ENCODE measurements at regions not wholly inside any gene's neighbourhood (a gene's known extent, or its start where the extent isn't known, plus 50 kb on each side); places are given as distances from the start of the nearest gene placed in this dataset.

DNA sequence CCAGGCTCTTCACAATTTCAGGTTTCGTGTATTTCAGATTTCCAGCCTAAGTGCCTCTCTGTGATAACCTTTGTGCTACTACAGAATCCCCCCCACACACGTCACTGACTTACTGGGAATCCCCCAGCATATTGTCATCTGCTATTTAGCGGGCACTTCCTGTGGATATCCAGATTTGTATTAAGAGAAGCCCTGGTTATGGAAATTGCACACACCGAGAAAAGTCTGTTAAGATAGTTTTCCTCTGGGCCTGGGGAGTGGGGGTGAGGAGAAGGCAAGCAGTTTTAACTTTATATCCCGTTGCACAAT, 269.9 kb downstream of the MED10 start:
- ATAC-seq (no peak), DNase-seq (ENCODE audit: low spot score) (no peak)
- Mint-ChIP-seq H3K9me3 (0 out of 2 replicates have a peak, but pooled peaks cover 1% of the 10 kb centered on the region), H3K36me3 (no peaks in the 10 kb centered on the region), H3K27ac (no peak overlapping the region), H3K4me1 (peaks cover 9% of the 10 kb centered on the region), H3K4me3 (no peak overlapping the region), H3K27me3 (ENCODE audit: low read depth) (no peaks in the 10 kb centered on the region)
- POLR2A ChIA-PET: no interaction called here
- CTCF ChIA-PET: no interaction called here
- no peak for TF ChIP-seq SMAD4 (CRISPR knock-in tag; IDR thresholded peaks at IDR 0.05)
- no peak for TF ChIP-seq TP53 (CRISPR knock-in tag; IDR thresholded peaks at IDR 0.05)
- TF ChIP-seq HMGXB4 (CRISPR knock-in tag; IDR thresholded peaks at IDR 0.05): no peak
- TF ChIP-seq, protein P1, sequence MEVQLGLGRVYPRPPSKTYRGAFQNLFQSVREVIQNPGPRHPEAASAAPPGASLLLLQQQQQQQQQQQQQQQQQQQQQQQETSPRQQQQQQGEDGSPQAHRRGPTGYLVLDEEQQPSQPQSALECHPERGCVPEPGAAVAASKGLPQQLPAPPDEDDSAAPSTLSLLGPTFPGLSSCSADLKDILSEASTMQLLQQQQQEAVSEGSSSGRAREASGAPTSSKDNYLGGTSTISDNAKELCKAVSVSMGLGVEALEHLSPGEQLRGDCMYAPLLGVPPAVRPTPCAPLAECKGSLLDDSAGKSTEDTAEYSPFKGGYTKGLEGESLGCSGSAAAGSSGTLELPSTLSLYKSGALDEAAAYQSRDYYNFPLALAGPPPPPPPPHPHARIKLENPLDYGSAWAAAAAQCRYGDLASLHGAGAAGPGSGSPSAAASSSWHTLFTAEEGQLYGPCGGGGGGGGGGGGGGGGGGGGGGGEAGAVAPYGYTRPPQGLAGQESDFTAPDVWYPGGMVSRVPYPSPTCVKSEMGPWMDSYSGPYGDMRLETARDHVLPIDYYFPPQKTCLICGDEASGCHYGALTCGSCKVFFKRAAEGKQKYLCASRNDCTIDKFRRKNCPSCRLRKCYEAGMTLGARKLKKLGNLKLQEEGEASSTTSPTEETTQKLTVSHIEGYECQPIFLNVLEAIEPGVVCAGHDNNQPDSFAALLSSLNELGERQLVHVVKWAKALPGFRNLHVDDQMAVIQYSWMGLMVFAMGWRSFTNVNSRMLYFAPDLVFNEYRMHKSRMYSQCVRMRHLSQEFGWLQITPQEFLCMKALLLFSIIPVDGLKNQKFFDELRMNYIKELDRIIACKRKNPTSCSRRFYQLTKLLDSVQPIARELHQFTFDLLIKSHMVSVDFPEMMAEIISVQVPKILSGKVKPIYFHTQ (CRISPR knock-in tag; IDR thresholded peaks at IDR 0.05): no peak
- TF ChIP-seq ETV6 (CRISPR knock-in tag; IDR thresholded peaks at IDR 0.05): no peak
- no peak for TF ChIP-seq ZNF416 (CRISPR knock-in tag; IDR thresholded peaks at IDR 0.05)
- TF ChIP-seq FOXP4 (CRISPR knock-in tag; IDR thresholded peaks at IDR 0.05): no peak
- no peak for TF ChIP-seq CBFB (CRISPR knock-in tag; IDR thresholded peaks at IDR 0.05; ENCODE audit: low read depth)
- TF ChIP-seq, protein P2, sequence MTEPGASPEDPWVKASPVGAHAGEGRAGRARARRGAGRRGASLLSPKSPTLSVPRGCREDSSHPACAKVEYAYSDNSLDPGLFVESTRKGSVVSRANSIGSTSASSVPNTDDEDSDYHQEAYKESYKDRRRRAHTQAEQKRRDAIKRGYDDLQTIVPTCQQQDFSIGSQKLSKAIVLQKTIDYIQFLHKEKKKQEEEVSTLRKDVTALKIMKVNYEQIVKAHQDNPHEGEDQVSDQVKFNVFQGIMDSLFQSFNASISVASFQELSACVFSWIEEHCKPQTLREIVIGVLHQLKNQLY (CRISPR knock-in tag; IDR thresholded peaks at IDR 0.05): no peak
- TF ChIP-seq, protein P3, sequence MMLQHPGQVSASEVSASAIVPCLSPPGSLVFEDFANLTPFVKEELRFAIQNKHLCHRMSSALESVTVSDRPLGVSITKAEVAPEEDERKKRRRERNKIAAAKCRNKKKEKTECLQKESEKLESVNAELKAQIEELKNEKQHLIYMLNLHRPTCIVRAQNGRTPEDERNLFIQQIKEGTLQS (CRISPR knock-in tag; conservative IDR thresholded peaks at IDR 0.05): no peak
- no peak for TF ChIP-seq NR3C1 (CRISPR knock-in tag; conservative IDR thresholded peaks at IDR 0.05; ENCODE audit: low read depth)

DNA sequence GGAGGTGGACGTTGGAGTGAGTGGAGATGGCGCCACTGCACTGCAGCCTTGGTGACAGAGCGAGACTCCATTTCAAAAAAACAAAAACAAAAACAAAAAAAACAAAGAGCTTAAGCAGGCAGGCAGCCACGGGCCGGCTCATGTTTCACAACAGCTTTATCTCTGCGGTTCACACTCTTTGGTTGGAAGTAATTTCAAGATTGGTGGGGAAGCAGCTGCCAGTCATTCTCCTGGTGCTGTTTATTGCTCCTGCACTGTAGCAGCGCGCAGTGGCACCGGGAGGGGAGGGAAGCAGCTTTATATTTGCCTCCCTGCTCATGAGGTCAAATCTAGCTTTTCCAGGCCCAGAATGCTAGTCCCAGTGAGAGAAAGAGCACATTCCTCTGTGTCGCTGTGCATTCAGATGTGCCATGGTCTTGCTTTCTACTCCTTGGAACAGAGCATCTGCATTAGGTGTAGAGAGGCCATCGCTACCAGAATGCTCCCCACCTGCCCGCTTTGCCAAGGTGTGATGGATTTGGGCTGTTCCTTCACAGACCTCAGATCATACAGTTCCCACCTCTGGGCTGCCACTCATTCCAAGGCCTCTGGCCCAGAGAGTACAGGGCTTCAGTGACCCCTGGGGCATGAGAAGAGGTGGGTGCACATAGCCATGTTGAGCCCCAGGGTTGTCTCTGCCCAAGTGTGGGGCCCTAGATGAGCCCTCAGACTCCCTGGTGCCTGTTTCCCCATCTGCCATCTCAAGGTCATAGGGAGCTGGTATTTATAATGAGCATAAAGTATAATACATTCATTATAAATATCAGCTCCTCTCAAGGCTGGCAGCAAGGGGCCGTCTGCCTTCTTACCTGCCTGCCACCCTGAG, 270.4 kb downstream of the MED10 start:
- TF ChIP-seq, protein P4, sequence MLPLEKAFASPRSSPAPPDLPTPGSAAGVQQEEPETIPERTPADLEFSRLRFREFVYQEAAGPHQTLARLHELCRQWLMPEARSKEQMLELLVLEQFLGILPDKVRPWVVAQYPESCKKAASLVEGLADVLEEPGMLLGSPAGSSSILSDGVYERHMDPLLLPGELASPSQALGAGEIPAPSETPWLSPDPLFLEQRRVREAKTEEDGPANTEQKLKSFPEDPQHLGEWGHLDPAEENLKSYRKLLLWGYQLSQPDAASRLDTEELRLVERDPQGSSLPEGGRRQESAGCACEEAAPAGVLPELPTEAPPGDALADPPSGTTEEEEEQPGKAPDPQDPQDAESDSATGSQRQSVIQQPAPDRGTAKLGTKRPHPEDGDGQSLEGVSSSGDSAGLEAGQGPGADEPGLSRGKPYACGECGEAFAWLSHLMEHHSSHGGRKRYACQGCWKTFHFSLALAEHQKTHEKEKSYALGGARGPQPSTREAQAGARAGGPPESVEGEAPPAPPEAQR (CRISPR knock-in tag; IDR thresholded peaks at IDR 0.05): no peak
- TF ChIP-seq ZNF232 (CRISPR knock-in tag; IDR thresholded peaks at IDR 0.05) (no peak), TEAD1 (CRISPR knock-in tag; IDR thresholded peaks at IDR 0.05) (no peak), CREB1 (CRISPR knock-in tag; IDR thresholded peaks at IDR 0.05) (no peak), JAZF1 (CRISPR knock-in tag; IDR thresholded peaks at IDR 0.05) (no peak), FOXJ3 (CRISPR knock-in tag; IDR thresholded peaks at IDR 0.05; ENCODE audit: borderline replicate concordance) (no peak), OVOL2 (CRISPR knock-in tag; IDR thresholded peaks at IDR 0.05; ENCODE audit: borderline replicate concordance) (no peak)
- DNase-seq (ENCODE audit: low spot score) (no peak), ATAC-seq (no peak)
- Mint-ChIP-seq H3K27ac (no peak overlapping the region), H3K9me3 (no peaks in the 10 kb centered on the region), H3K36me3 (no peaks in the 10 kb centered on the region), H3K4me3 (no peak overlapping the region), H3K27me3 (ENCODE audit: low read depth) (no peaks in the 10 kb centered on the region), H3K4me1 (peaks cover 9% of the 10 kb centered on the region)
- CTCF ChIA-PET: interaction anchor here (1.1 kb wide), 1 partner anchor 221 kb away, joined by 3 read pairs; no protein-coding TSS in a partner anchor
- POLR2A ChIA-PET: no interaction called here
